Stimulated activated naive CD8-positive, alpha-beta T cell treated with anti-CD3 and anti-CD28 coated beads, Interleukin-15, Interleukin-2, amounts not matched to agents 100 U/mL and 50 U/mL, for 24 hours (primary cell): ENCODE measurements at regions not wholly inside any gene's neighbourhood (a gene's known extent, or its start where the extent isn't known, plus 50 kb on each side); places are given as distances from the start of the nearest gene placed in this dataset.

Source experiments
- ATAC-seq: fragments of 150-1000 bp; cut with Tn5 transposase; one replicate; pipeline ENCODE4 v1.10.0; 2021
- DNase-seq: peaks from one replicate; pipeline ENCODE4 v3.0.0; 2021

GRCh38 chr20:24778585-24779031 is 170.5 kb upstream of the CST7 start:
- ATAC-seq: no peak
- DNase-seq: no peak

- ATAC-seq: no peak
- DNase-seq: no peak
Observed at GRCh38 chr20:24779131-24779530, 169.9 kb upstream of the CST7 start.

- ATAC-seq (no peak), DNase-seq (no peak)
Observed at GRCh38 chr20:24779946-24780345, 169.1 kb upstream of the CST7 start.

GRCh38 chr20:24780674-24781417 is 168.2 kb upstream of the CST7 start:
- DNase-seq: no peak

GRCh38 chr20:24781418-24781980 is 167.6 kb upstream of the CST7 start:
- ATAC-seq (no peak), DNase-seq (peak; percentile 21)

More at GRCh38 chr20:24780674-24781417, 168.2 kb upstream of the CST7 start:
- peak; percentile 13 for ATAC-seq

GRCh38 chr20:24782301-24782700 is 166.8 kb upstream of the CST7 start:
- DNase-seq (no peak), ATAC-seq (no peak)

- DNase-seq (no peak), ATAC-seq (peak; percentile 36)
Observed at GRCh38 chr20:24782801-24783630, 166.1 kb upstream of the CST7 start.

GRCh38 chr20:24783631-24784492 is 165.2 kb upstream of the CST7 start:
- no peak for ATAC-seq
- no peak for DNase-seq

GRCh38 chr20:24784607-24785006 is 164.5 kb upstream of the CST7 start:
- ATAC-seq (no peak), DNase-seq (no peak)

GRCh38 chr20:24785141-24786110 is 163.6 kb upstream of the CST7 start:
- ATAC-seq (no peak), DNase-seq (no peak)

GRCh38 chr20:24786111-24786495 is 163.0 kb upstream of the CST7 start:
- DNase-seq: no peak
- no peak for ATAC-seq

- ATAC-seq: no peak
- DNase-seq: no peak
Observed at GRCh38 chr20:24786646-24787045, 162.4 kb upstream of the CST7 start.

- ATAC-seq (no peak), DNase-seq (no peak)
Observed at GRCh38 chr20:24787071-24787470, 162.0 kb upstream of the CST7 start.

- ATAC-seq (no peak), DNase-seq (no peak)
Observed at GRCh38 chr20:24787621-24788020, 161.4 kb upstream of the CST7 start.

- DNase-seq: no peak
- ATAC-seq: no peak
Observed at GRCh38 chr20:24789877-24790276, 159.2 kb upstream of the CST7 start.

- ATAC-seq (no peak), DNase-seq (no peak)
Observed at GRCh38 chr20:24790746-24791283, 158.3 kb upstream of the CST7 start.

- ATAC-seq (no peak), DNase-seq (no peak)
Observed at GRCh38 chr20:24791953-24792352, 157.1 kb upstream of the CST7 start.

GRCh38 chr20:24792641-24793495 is 156.2 kb upstream of the CST7 start:
- ATAC-seq: no peak

GRCh38 chr20:24795436-24795835 is 153.6 kb upstream of the CST7 start:
- no peak for DNase-seq
- no peak for ATAC-seq

More at GRCh38 chr20:24792641-24793495, 156.2 kb upstream of the CST7 start:
- DNase-seq: no peak

GRCh38 chr20:24796236-24796635 is 152.8 kb upstream of the CST7 start:
- ATAC-seq (no peak), DNase-seq (no peak)
